Bone marrow (tissue), 2 donors: ENCODE measurements at regions not wholly inside any gene's neighbourhood (a gene's known extent, or its start where the extent isn't known, plus 50 kb on each side); places are given as distances from the start of the nearest gene placed in this dataset.
"Not testable (repeated sequence)": the region's sequence is repeated elsewhere in the genome, so short reads cannot be mapped to it uniquely, and the experiment has no call there.

ENCODE experiments used
- DNase-seq, 2 donors: peaks; one replicate each; lab custom pipeline; 2025; lab: John Stamatoyannopoulos, UW

GRCh38 chr2:4139316-4139715 lies 435.9 kb downstream of the DCDC2C start:
- DNase-seq, result no peak

- no peak for DNase-seq
These were observed 436.4 kb downstream of the DCDC2C start for GRCh38 chr2:4139731-4140130.

- no peak for DNase-seq
These were observed 437.1 kb downstream of the DCDC2C start for GRCh38 chr2:4140281-4140970.

GRCh38 chr2:4144731-4145130 lies 441.4 kb downstream of the DCDC2C start:
- DNase-seq, result no peak

GRCh38 chr2:4151521-4151920 lies 448.1 kb downstream of the DCDC2C start:
- DNase-seq, result no peak

- DNase-seq, result no peak
These were observed 448.7 kb downstream of the DCDC2C start for GRCh38 chr2:4152051-4152450.

GRCh38 chr2:4168834-4169233 lies 465.5 kb downstream of the DCDC2C start:
- DNase-seq, result no peak

- no peak for DNase-seq
These were observed 471.4 kb downstream of the DCDC2C start for GRCh38 chr2:4174796-4175195.

GRCh38 chr2:4175343-4175742 lies 472.0 kb downstream of the DCDC2C start:
- no peak for DNase-seq

- DNase-seq, result no peak
These were observed 477.3 kb downstream of the DCDC2C start for GRCh38 chr2:4180631-4181030.

GRCh38 chr2:4181062-4181461 lies 477.7 kb downstream of the DCDC2C start:
- DNase-seq, result no peak

GRCh38 chr2:4188561-4188960 lies 485.2 kb downstream of the DCDC2C start:
- DNase-seq, result no peak

- DNase-seq, result no peak
These were observed 487.2 kb downstream of the DCDC2C start for GRCh38 chr2:4190548-4190947.

- no peak for DNase-seq
These were observed 488.7 kb downstream of the DCDC2C start for GRCh38 chr2:4192119-4192518.

GRCh38 chr2:4214444-4215205 lies 511.2 kb downstream of the DCDC2C start:
- DNase-seq, result no peak

- DNase-seq, result no peak
These were observed 514.4 kb downstream of the DCDC2C start for GRCh38 chr2:4217737-4218136.

- no peak for DNase-seq
These were observed 515.7 kb downstream of the DCDC2C start for GRCh38 chr2:4219101-4219500.

- no peak for DNase-seq
These were observed 516.2 kb downstream of the DCDC2C start for GRCh38 chr2:4219571-4219970.

GRCh38 chr2:4221434-4221833 lies 518.1 kb downstream of the DCDC2C start:
- no peak for DNase-seq

GRCh38 chr2:4221845-4222244 lies 518.5 kb downstream of the DCDC2C start:
- no peak for DNase-seq

- DNase-seq, result not testable (repeated sequence)
These were observed 541.0 kb downstream of the DCDC2C start for GRCh38 chr2:4244422-4244821.

GRCh38 chr2:4246364-4247131 lies 543.2 kb downstream of the DCDC2C start:
- no peak for DNase-seq

GRCh38 chr2:4247791-4248190 lies 544.4 kb downstream of the DCDC2C start:
- no peak for DNase-seq
